Trophoblast cell (in vitro differentiated cells and primary cell): ENCODE measurements at regions not wholly inside any gene's neighbourhood (a gene's known extent, or its start where the extent isn't known, plus 50 kb on each side); places are given as distances from the start of the nearest gene placed in this dataset.
A peak's percentile ranks its signal among the peaks of the same experiment; 100 is the strongest.

ENCODE experiments used
- DNase-seq, 2 donors: peaks; one replicate each; pipeline ENCODE4 v3.0.0-alpha.2; 2016
- H2AFZ ChIP-seq: 2 replicates; pipeline ENCODE4 v1.6.1; 2013; ENCODE audit warnings: low read length, moderate library complexity, mild to moderate bottlenecking; ENCODE audit not compliant: insufficient read depth, poor library complexity
- H2AK5ac ChIP-seq: 2 replicates; pipeline ENCODE4 v1.6.1; 2013; ENCODE audit warnings: mild to moderate bottlenecking, low read length
- H2BK120ac ChIP-seq: 2 replicates; pipeline ENCODE4 v1.6.1; 2013; ENCODE audit warnings: low read length, mild to moderate bottlenecking, moderate library complexity; ENCODE audit not compliant: insufficient read depth, poor library complexity
- H2BK12ac ChIP-seq: 2 replicates; pipeline ENCODE4 v1.6.1; 2013; ENCODE audit warnings: mild to moderate bottlenecking, low read length, moderate library complexity
- H2BK5ac ChIP-seq: 2 replicates; pipeline ENCODE4 v1.6.1; 2013; ENCODE audit warnings: low read length, low read depth, moderate library complexity, mild to moderate bottlenecking; ENCODE audit not compliant: poor library complexity
- H3K14ac ChIP-seq: 2 replicates; pipeline ENCODE4 v1.6.1; 2013; ENCODE audit warnings: mild to moderate bottlenecking, low read length
- H3K18ac ChIP-seq: 2 replicates; pipeline ENCODE4 v1.6.1; 2013; ENCODE audit warnings: mild to moderate bottlenecking, low read length
- H3K23ac ChIP-seq: 2 replicates; pipeline ENCODE4 v1.6.1; 2013; ENCODE audit warnings: low read length
- H3K27ac ChIP-seq: 2 replicates; pipeline ENCODE4 v1.5.1; 2013; ENCODE audit warnings: low read depth, mild to moderate bottlenecking, inconsistent platforms, low read length, moderate library complexity
- H3K27me3 ChIP-seq: 2 replicates; pipeline ENCODE4 v1.6.1; 2013; ENCODE audit warnings: inconsistent platforms, mild to moderate bottlenecking, low read length, moderate library complexity; ENCODE audit not compliant: insufficient read depth
- H3K36me3 ChIP-seq, 2 experiments: 1 replicate in 1 of 2; 2 replicates in 1 of 2; pipeline ENCODE4 v1.6.1; 2013; ENCODE audit warnings: low read length in 2 of 2, mild to moderate bottlenecking in 2 of 2, moderate library complexity in 1 of 2; ENCODE audit not compliant: insufficient read depth in 2 of 2, control insufficient read depth in 1 of 2
- H3K4ac ChIP-seq: 2 replicates; pipeline ENCODE4 v1.6.1; 2013; ENCODE audit warnings: low read depth, mild to moderate bottlenecking, low read length, moderate library complexity
- H3K4me1 ChIP-seq, 2 experiments: 1 replicate in 1 of 2; 2 replicates in 1 of 2; pipeline ENCODE4 v1.6.1; 2013; ENCODE audit warnings: low read length in 2 of 2, mild to moderate bottlenecking in 2 of 2, moderate library complexity in 1 of 2; ENCODE audit not compliant: insufficient read depth in 2 of 2, control insufficient read depth in 1 of 2
- H3K4me2 ChIP-seq: 2 replicates; pipeline ENCODE4 v1.6.1; 2013; ENCODE audit warnings: inconsistent platforms, mild to moderate bottlenecking, low read length, moderate library complexity
- H3K4me3 ChIP-seq: 2 replicates; pipeline ENCODE4 v1.5.1; 2013; ENCODE audit warnings: mild to moderate bottlenecking, low read depth, low read length, inconsistent platforms
- H3K79me1 ChIP-seq: one replicate; pipeline ENCODE4 v1.6.1; 2013; ENCODE audit warnings: low read length
- H3K79me2 ChIP-seq: 2 replicates; pipeline ENCODE4 v1.6.1; 2013; ENCODE audit warnings: low read length, mild to moderate bottlenecking; ENCODE audit not compliant: control insufficient read depth, insufficient read depth, poor library complexity
- H3K9ac ChIP-seq: 2 replicates; pipeline ENCODE4 v1.6.1; 2013; ENCODE audit warnings: mild to moderate bottlenecking, low read length
- H3K9me3 ChIP-seq: 2 replicates; pipeline ENCODE4 v1.6.1; 2013; ENCODE audit warnings: low read depth, mild to moderate bottlenecking, control low read depth, inconsistent platforms, low read length; ENCODE audit not compliant: insufficient read depth
- H4K12ac ChIP-seq: 2 replicates; pipeline ENCODE4 v1.6.1; 2013; ENCODE audit warnings: low read depth, mild to moderate bottlenecking, low read length, moderate library complexity
- H4K8ac ChIP-seq: 2 replicates; pipeline ENCODE4 v1.6.1; 2013; ENCODE audit warnings: low read depth, mild to moderate bottlenecking, low read length, moderate library complexity
- H4K91ac ChIP-seq: one replicate; pipeline ENCODE4 v1.6.1; 2013; ENCODE audit warnings: low read depth, mild to moderate bottlenecking, low read length, moderate library complexity
- WGBS: extraction: QIAGEN DNeasy Blood & Tissue Kit; methylation state at CpG from one replicate; pipeline ENCODE4 v1.1.7; 2013; ENCODE audit warnings: missing lambda C conversion rate; ENCODE audit not compliant: insufficient read length, insufficient coverage; ENCODE audit errors: extremely low coverage; 5-methylcytosine and 5-hydroxymethylcytosine counted together

DNA sequence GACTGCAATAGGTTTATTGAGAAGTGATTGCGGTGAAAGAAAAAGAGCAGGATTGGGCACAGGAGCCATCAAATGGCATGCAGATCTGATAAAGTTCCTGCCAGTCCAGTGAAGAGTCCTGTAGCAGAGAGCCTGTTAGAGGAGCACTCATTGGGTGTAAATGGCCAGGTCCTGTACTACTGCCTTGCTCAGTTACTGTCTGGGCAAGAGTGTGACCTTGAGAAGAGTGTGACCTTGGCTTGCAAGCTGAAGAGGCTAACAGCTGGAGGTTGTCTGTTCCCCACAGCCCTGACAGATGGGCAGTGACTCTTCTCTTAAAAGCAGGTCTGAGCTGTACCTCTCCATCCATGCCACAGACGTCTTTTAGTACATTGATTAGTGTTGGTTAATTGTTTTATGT, 148.6 kb upstream of the SLC38A2 start:
- Histone ChIP-seq H3K14ac (no peak overlapping the region), H3K4me3 (no peak overlapping the region), H2BK5ac (no peak overlapping the region), H2BK120ac (no peak overlapping the region), H3K27me3 (no peaks in the 10 kb centered on the region), H3K27ac (no peak overlapping the region), H4K12ac (no peak overlapping the region), H3K18ac (no peak overlapping the region), H2BK12ac (no peak overlapping the region), H2AK5ac (no peak overlapping the region), H4K91ac (no peak overlapping the region), H3K79me1 (no peaks in the 10 kb centered on the region), H3K23ac (no peak overlapping the region), H3K9me3 (no peaks in the 10 kb centered on the region), H3K9ac (no peak overlapping the region), H3K36me3 (no peaks in the 10 kb centered on the region), H2AFZ (no peak overlapping the region), H3K4ac (no peak overlapping the region), H3K4me1 (peaks cover 13 to 18% of the 10 kb centered on the region in 2 experiments), H3K4me2 (no peak overlapping the region), H4K8ac (no peak overlapping the region), H3K79me2 (no peaks in the 10 kb centered on the region)
- WGBS, result no CpG with 5 or more reads among the region's 2 CpGs
- DNase-seq, result no peak

DNA sequence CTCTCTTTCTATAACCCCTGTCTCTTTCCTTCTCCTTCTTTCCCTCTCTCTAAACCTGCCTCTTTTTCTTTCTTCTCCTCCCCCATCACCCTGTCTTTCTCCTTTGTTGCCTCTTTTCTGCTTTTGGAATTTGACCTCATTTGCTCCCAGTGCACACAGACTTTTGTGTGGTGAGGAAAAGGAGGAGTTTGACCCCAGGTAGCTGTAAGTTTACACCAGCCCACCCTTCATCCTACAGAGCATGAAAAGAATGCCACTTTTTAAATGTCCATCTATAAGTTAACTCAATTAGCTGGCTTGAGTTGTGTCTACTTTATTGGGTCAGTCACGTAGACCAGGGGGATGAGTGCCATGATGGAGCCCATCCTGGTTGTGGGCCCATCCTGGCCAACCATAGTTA, 146.8 kb upstream of the SLC38A2 start:
- Histone ChIP-seq H3K4me3 (no peak overlapping the region), H3K23ac (no peak overlapping the region), H4K91ac (no peak overlapping the region), H2AK5ac (no peak overlapping the region), H2BK120ac (no peak overlapping the region), H3K9me3 (no peaks in the 10 kb centered on the region), H4K8ac (no peak overlapping the region), H2AFZ (no peak overlapping the region), H3K4ac (no peak overlapping the region), H3K18ac (no peak overlapping the region), H3K79me2 (no peaks in the 10 kb centered on the region), H2BK12ac (no peak overlapping the region), H2BK5ac (no peak overlapping the region), H3K36me3 (no peaks in the 10 kb centered on the region), H3K14ac (no peak overlapping the region), H3K9ac (no peak overlapping the region), H3K27ac (no peak overlapping the region), H3K27me3 (no peaks in the 10 kb centered on the region), H3K4me2 (no peak overlapping the region), H3K4me1 (peaks cover 7 to 9% of the 10 kb centered on the region in 2 experiments), H4K12ac (no peak overlapping the region), H3K79me1 (no peaks in the 10 kb centered on the region)
- no CpG with 5 or more reads among the region's 1 CpG for WGBS
- DNase-seq, result no peak

DNA sequence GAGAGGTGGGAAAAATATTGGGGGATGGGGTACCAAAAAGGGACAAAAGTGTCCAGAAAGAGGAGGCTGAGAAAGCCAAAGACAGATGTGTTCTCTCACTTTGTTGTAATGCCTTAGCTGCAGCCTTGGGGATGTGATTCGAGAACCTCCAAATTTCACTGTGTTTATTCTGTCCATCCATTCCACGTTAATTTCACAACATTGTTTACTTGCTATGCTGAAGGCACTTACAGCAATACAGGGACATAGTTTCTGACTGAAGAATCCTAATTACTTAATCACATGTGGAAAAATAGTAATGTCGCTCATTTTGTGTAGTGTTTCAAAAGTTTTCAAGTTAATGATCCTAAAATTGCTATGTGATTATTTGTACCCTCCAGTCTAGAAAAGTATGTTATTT, 146.2 kb upstream of the SLC38A2 start:
- no peak overlapping the region for H3K9ac ChIP-seq
- no peak overlapping the region for H3K14ac ChIP-seq
- H3K4me1 ChIP-seq, result peaks cover 2 to 4% of the 10 kb centered on the region in 2 experiments
- WGBS, result no CpG with 5 or more reads among the region's 3 CpGs
- H3K36me3 ChIP-seq, result no peaks in the 10 kb centered on the region
- no peak overlapping the region for H3K23ac ChIP-seq
- no peak overlapping the region for H3K27ac ChIP-seq
- no peak overlapping the region for H2AFZ ChIP-seq
- H3K27me3 ChIP-seq, result no peaks in the 10 kb centered on the region
- H3K4me3 ChIP-seq, result no peak overlapping the region
- H2BK120ac ChIP-seq, result no peak overlapping the region
- H3K79me1 ChIP-seq, result no peaks in the 10 kb centered on the region
- H3K9me3 ChIP-seq, result no peaks in the 10 kb centered on the region
- DNase-seq, result peak in 1 of 2 donors; percentile 6
- no peak overlapping the region for H4K8ac ChIP-seq
- no peak overlapping the region for H3K4ac ChIP-seq
- H3K79me2 ChIP-seq, result no peaks in the 10 kb centered on the region
- no peak overlapping the region for H2BK12ac ChIP-seq
- H3K4me2 ChIP-seq, result no peak overlapping the region
- no peak overlapping the region for H2BK5ac ChIP-seq
- H3K18ac ChIP-seq, result no peak overlapping the region
- H4K91ac ChIP-seq, result no peak overlapping the region
- H2AK5ac ChIP-seq, result no peak overlapping the region
- no peak overlapping the region for H4K12ac ChIP-seq

DNA sequence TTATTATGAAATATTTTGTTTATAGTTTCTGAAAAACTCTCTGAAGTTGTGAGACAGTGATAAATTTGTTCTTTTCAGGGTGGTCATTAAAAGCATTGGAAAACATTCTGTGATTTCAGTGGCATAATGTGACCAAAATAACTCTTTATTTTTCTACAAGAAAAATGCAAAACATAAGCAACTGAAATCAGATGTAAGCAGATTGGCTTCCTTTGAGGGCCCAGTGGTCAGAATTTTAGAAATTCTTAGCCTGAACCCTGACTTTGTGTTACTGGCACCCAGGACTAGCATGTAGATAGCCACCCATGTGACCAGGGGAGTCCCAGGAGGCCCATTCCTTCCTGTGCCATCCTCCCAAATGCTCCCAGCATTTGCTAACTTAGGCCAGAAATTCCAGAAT, 145.6 kb upstream of the SLC38A2 start:
- H3K4me1 ChIP-seq, result peaks cover 0 to 2% of the 10 kb centered on the region in 2 experiments
- H2AFZ ChIP-seq, result no peak overlapping the region
- H3K9ac ChIP-seq, result no peak overlapping the region
- no peaks in the 10 kb centered on the region for H3K36me3 ChIP-seq
- no peaks in the 10 kb centered on the region for H3K27me3 ChIP-seq
- no peaks in the 10 kb centered on the region for H3K79me1 ChIP-seq
- no peak overlapping the region for H4K12ac ChIP-seq
- H2AK5ac ChIP-seq, result no peak overlapping the region
- no peak overlapping the region for H3K27ac ChIP-seq
- H3K4me2 ChIP-seq, result no peak overlapping the region
- no peak overlapping the region for H3K18ac ChIP-seq
- H3K9me3 ChIP-seq, result no peaks in the 10 kb centered on the region
- no peak overlapping the region for H2BK120ac ChIP-seq
- H2BK5ac ChIP-seq, result no peak overlapping the region
- no peak for DNase-seq
- H2BK12ac ChIP-seq, result no peak overlapping the region
- no peak overlapping the region for H3K23ac ChIP-seq
- no peak overlapping the region for H3K14ac ChIP-seq
- H4K8ac ChIP-seq, result no peak overlapping the region
- no peak overlapping the region for H4K91ac ChIP-seq
- H3K79me2 ChIP-seq, result no peaks in the 10 kb centered on the region
- no peak overlapping the region for H3K4ac ChIP-seq
- no peak overlapping the region for H3K4me3 ChIP-seq
